CD4-positive, alpha-beta T cell treated with Interleukin-15 for 4 hours (primary cell): ENCODE measurements at regions not wholly inside any gene's neighbourhood (a gene's known extent, or its start where the extent isn't known, plus 50 kb on each side); places are given as distances from the start of the nearest gene placed in this dataset.

ENCODE experiments used
- DNase-seq: peaks from one replicate; pipeline ENCODE4 v3.0.0-alpha.2; 2020; ENCODE audit warnings: low spot score

DNA sequence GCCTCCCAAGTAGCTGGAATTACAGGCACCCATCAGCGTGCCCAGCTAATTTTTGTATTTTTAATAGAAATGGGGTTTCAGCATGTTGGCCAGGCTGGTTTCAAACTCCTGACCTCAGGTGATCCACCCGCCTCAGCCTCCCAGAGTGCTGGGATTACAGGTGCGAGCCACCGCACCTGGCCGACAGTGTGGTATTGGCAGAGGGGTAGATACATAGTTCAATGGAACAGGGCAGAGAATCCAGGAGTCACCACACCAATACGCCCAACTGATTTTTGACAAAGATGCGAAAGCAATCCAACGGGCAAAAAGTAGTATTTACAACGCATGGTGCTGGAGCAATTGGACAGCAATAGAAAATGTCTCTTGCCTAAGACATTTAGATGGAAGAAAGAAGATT, 164.0 kb upstream of the PPP1R26 start:
- no peak for DNase-seq

DNA sequence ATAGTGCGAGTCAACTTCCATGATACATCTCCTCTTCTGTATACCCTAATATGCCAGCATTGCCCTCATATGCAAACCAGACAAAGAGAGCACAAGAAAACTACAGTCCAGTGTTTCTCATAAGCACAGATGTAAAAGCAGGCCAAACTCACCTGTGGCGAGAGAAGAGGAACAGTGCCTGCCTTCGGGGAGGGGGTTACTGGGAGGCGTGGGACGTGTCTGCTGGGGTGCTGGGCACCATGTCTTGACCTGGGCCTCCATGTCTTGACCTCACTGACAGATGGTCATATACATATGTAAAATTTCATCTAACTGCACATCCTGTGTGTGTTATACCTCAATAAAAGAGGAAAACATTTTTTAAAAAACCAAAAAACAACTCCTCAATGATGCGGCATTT, 159.3 kb upstream of the PPP1R26 start:
- DNase-seq, result no peak

DNA sequence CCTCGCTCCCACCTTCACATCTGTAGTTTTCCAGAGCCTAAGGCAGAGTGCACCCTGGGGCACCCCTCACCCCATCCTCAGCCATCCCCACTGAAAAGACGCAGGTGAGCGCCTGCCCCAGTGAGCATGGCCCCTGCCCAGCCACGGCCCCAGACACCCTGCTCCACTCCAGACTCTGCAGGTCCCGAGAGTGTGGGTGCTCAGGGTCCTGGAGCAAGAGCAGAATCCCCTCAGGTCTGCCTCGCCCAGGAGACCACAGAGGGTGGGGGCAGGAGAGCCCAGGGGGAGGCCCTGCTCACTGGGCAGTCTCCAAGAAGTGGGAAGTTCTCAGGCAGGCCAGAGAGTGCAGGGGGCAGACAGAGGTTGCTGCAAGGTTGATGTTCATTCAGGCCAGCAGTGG, 158.6 kb upstream of the PPP1R26 start:
- DNase-seq, result no peak

DNA sequence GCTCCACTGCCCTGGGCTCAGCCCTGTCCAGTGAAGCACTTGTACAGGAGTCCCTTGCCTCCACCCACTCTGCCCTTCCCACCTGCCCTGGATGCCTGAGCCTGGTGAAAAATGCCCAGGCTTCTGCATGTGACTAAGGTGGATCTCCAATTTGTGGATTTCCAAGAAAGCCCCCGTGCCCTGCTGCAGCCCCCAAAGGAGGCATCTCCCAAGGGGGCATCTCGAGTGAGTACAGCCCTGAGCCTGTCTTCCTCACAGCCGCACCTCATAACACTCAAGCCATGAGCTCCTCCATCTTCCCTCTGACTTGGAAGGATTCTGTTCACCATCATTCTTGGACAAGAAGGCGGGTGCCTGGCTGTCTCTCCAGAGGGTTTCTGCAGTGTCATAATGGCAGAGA, 158.0 kb upstream of the PPP1R26 start:
- DNase-seq, result no peak

DNA sequence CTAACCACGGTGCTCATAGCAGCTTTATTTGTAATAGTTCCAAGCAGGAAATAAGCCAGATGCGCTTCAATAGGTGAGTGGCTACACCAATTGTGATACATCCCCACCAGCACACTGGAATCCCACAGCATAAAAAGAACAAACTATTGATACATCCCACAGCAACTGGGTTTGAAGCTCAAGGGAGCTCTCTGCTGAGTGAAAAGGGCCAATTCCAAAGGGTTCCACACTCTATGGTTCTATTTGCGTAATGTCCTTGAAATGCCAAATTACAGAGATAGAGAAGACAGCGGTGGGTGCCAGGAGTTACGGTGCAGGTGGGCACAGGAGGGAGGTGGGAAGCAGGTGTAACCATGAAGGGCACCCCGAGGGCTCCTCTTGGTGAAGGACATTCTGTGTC, 155.3 kb upstream of the PPP1R26 start:
- no peak for DNase-seq

DNA sequence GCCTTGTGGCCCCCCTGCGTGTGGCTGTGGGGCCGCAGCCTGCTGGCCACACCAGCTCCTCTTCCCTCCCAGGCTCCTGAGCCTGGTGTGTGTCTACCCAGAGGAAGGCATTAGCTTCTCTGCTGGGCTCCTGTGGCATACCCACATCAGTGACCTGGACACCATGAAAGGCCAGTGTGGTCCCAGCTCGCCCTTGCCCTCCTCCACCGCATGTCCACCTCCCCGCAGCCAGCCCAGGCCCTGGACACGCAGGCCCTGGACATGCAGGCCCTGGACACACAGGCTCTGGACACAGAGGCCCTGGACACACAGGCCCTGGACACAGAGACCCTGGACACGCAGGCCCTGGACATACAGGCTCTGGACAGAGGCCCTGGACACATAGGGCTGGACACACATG, 153.4 kb upstream of the PPP1R26 start:
- no peak for DNase-seq

DNA sequence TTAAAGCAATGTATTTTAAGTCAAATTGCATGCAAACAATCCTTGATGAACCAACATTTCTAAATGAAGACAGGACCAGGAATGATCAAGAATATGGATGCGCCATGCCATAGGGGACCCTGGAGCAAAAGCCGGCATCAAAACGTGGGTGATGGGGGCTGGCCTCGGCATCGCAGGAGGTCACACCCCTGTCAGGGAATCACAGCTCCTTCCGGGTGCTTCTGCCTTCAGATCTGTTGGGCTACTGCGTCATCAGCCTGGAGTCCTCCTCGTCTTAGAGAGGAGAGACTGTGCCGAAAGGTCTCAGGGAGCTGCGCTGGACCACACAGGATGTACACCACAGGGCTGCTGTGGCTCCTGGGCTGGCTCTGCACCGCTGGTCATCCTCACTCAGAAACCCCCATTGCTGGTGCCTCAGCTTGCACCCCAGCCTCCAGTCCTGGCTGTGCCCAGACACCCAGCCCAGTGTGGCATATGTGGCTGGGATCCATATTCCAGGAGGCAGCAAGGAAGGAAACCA, 152.9 kb upstream of the PPP1R26 start:
- no peak for DNase-seq

DNA sequence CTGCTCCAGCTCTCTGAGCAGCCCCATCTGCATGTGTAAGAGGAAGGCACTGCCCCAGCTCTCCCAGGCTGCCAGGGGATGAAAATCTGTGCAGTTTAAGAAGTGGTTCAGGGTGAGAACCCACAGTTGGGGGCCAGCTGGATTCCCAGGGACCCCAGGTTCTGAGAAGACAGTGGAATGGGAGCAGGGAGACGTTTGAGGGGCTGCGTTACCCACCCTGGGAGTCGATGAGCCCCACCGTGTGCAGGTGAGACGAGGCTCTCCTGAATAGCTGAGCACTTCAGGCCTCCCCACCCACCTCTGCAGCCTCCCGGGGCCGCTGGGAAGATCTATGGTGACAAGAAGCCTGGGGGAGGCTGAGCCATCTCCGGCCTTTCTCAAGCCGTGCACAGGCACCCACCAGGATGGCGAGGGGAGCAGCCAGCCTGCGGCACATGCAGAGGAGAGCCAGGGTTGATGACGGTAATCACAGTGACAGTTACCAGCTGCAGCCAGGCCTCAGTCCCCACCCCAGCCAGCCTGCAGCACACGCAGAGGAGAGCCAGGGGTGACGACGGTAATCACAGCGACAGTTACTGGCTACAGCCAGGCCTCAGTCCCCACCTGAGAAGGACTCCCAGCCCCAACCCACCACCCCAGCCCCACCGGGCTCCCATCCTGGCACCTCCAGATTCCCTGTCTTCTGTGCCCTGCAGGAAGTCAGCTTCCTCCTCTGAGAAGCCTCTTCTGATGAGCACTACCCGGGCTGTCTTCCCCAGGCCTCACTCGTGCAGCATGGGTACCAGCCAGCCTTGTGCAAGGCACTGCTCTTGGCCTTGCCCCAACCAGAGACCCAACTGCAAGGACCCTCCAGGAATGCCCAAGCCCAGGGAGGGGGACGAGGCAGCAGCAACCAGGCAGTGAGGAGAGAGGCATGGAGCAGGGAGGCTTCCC, 150.8 kb upstream of the PPP1R26 start:
- DNase-seq, result no peak

DNA sequence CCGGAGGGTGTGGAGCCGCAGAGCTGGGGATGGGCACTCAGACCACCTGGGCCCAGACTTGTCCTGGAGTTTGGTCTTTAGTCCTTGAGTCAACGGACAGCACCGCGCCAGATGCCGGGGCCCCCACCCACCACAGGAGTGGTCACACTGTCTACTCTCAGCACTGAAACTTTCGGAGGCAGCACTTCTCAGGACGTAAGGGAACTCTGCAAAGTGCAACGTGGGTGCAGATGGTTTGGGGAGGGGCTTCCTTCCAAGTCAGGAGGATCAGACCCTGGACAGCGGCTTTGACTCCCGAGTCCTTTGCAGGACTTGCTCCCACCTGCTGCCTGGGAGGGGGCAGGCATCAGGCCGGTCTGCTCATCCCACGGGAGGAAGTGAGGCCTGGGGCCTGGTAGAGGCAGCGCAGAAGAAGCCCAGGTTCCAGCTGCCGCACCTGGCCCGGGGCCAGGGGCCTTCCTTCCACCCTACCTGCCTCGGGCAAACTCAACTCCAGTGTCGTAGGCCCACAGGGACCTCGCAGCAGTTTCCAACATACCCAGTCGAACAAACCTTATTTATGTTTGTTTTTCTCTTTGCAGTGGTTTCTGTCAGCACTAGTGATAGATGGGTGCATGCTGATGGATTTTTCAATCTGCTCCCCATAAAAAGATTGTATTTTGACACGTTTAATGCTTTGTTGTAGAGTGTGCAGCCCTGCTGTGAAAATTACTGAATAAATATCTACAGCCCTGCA, 149.8 kb upstream of the PPP1R26 start:
- no peak for DNase-seq

DNA sequence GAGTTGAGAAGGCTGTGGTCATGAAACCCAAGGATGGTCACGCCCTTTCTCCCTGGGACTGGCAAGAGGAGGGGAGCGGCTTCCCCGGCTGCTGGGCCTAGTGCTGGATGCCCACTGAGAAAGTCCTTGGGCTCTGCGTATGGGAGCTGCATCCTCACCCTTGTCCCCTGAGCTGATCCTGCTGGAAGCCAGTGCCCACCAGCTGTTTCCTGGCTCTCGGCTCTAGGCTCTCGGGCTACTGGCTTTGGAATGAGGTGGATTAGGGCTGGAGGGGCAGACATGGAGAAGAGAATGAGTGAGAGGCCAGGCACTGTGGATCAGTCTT, 149.3 kb upstream of the PPP1R26 start:
- no peak for DNase-seq

DNA sequence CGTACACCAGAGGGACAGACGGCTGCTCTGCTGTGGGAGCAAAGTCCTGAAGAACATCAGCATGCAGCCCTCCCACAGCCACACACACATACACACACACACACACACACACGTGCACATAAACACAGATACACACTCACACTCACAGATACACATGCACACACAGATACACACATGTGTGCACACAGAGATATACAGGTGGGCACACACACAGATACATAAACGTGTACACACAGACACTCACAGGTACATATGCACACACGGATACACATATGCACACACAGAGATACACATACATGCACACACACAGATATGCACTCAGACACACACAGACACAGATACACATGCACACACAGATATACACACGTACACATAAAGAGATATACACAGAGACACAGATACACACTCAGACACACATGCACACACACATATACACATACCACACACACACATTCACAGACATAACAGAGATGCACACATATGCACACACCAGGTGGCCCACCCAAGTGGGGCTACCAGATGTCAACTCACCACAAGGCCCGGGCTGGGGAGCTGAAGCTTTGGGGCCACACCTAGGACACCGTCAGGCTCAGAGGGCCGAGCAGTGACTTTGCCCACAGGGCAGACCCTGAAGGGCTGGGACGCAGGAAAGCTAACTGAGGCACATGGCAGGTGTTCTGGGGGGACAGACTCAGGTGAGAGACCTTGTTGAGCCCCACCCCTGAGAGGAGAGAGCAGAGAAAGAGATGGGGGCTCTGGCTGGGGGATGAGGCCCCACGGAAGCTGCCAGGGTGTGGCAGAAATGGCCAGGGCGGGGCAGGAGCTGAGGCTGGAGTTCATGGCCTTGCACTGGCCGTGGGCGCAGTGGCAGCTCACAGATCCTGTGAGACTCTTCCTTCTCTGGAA, 148.6 kb upstream of the PPP1R26 start:
- DNase-seq, result no peak

DNA sequence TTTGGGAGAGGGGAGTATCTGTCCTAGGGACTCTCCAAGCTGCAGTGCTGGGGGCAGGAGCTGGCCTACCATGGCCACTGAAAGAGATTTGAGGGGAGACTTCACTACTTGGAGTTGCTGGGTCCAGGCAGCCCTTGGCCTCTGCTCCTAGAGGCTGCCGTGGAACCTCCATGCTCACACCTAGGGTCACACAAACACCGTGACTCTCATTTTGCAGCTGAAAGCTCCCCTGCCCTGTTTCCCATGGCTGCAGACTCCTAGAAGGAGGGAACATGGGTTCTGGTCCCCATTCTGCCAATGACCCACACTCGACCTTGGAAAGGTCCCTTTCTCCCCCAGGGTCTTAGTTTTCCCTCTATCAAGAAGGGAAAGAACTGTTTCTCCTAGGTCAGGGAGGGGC, 147.1 kb upstream of the PPP1R26 start:
- DNase-seq, result no peak

DNA sequence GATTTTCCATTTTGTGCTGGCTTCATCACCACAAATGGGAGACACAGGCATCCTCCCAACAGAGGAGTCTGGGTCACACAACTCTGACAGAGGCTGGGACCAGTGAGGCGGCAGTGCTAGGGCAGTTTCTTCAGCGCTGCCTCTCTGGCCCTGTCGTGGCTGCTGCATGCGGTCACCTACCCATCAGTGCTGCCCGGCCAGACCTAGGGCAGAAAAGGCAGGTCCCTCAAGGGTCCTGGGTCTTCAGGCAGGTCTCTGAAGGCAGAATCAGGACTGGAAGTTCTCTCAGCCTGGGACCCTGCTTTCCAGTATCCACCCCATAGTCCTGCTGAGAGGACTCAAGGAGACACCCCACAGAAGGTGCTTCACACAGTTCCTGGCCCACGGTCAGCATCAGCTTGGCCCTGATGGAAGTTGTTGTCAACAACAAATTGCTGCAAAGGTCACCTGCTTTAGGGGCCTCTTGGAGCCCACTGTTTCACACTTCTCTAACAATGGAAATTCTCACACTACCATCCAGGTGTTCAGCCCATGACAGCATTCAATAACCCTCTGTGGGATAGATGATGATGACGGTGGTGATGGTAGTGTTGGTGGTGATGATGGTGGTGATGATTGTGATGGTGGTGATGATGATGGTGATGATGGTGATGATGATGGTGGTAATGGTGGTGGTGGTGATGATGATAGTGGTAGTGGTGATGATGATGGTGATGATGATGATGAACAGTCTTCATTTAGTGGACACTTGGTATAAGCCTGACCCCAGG, 146.4 kb upstream of the PPP1R26 start:
- no peak for DNase-seq

DNA sequence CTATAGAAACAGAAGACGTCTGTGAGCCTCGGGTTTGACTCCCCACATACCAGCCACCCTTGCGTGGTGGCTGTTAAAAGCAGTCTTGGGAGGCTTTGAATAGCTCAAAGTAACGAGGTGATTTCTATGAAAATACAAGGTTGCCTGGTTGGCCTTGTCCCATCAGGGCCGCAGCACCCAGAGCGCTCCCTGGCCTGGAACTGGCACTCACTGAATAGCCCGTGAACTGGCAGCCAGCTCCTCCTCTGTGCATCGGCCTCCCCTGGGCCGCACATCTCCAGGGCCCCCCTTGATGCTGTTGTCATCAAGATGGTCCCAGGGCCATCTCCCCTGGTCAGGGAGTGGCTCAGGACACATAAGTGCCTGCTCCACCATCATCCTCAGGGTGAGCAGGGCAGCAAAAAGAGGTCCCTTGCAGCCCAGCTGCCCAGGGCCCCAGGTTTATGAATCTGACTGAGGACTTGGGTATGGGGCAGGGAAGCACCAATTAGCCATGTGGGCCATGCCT, 144.6 kb upstream of the PPP1R26 start:
- DNase-seq, result no peak

DNA sequence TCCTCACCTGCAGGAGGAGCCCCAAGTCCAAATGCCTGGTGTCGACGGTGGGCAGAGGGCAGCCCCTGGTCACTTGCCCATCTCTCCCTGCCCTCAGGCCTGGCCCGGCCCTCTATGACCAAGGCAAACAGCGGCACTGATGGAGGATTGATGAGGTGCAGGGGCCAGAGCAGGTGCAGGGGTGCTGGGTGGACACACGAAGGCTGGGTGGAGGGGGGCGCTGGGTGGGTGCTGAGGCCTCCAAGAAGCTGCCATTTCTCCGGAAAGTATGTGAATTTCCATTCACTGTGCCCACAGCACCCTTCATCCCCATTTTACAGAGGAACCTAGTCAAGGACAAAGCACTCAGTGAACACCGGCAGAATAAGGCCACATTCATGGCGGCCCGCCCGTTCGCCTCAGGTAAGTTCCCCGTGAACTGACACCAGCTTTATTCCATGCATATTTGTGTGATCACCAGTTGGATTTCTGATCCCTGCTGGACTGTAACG, 143.8 kb upstream of the PPP1R26 start:
- no peak for DNase-seq

DNA sequence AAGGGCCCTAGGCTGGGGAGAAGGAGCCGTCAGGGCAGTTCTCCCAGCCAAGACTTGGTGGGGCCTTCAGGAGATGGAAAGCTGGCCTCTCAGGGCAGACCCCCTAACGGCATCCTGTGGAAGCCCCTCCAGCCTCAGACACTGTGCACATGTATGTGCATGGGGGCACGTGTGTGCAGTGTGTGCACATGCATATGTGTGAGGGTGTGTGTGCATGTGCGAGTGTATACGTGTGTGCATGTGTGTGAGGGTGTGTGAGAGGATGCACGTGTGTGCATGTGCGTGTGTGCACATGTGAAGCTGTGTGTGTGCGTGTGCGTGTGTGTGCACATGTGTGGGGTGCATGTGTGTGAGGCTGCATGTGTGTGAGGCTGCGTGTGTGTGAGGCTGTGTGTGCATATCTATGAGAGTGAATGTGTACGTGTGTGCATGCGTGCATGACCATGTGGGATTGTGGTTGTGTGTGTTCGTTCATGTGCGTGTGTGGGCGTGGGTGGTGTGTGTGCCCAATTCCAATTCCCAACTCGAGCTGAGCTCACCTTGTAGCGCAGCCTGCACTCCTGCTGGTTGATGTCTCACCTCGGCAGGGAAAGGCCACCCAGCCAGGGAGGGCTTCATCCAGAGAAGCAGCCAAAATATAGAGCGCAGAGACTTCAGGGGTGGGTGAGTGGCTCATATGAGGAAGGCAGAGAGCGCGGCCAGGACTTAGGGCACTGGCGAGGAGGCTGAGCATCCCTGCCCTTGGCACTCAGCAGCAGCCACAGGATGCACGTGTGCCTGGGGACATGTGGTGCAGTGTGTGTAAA, 142.7 kb upstream of the PPP1R26 start:
- DNase-seq, result no peak

DNA sequence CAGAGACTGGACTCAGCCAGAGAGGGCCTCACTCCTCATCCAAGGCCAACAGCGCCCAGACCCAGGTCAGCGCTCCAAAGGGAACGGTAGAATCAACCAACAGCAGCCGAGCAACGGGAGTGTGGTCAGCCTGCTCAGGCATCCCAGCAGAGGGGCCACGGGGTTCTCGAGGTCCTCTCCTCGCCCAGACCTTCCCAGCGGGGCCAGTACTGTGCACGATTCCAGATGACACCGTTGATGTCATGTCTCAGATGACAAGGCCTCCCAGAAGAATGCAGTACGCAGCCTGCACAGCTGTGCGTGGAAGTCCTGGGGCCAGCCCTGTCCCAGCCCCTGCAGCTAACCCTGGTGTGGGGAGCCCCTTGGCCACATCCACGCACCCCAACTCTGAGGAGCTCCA, 141.0 kb upstream of the PPP1R26 start:
- DNase-seq, result no peak

DNA sequence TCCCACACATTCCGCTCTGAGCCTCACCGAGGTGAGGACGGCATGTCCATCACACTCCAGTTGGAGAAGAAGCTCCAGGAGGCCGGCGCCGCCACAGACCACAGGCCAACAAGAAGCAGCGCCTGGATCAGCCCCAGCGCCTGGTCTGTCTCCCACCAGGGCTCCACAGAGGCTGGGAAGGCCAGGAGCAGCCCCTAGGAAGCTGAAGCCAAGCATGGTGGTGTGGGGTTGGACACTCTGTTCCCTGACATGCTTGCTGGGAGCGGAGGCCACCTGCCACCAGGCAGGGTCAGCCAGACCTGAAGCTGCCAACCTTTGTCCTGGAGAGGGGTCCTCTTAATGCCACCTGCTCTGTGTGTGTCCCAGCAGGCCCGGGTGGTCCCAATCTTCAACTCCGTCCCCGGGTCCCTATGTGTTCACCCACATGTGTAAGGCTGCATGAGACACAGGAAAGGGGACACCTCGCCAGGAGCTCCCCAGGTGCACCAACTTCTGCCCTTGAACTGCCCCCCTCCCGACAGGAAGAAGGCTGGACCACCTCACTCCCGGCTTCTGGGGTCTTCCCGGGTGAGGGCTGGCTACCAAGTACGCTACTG, 140.1 kb upstream of the PPP1R26 start:
- no peak for DNase-seq

DNA sequence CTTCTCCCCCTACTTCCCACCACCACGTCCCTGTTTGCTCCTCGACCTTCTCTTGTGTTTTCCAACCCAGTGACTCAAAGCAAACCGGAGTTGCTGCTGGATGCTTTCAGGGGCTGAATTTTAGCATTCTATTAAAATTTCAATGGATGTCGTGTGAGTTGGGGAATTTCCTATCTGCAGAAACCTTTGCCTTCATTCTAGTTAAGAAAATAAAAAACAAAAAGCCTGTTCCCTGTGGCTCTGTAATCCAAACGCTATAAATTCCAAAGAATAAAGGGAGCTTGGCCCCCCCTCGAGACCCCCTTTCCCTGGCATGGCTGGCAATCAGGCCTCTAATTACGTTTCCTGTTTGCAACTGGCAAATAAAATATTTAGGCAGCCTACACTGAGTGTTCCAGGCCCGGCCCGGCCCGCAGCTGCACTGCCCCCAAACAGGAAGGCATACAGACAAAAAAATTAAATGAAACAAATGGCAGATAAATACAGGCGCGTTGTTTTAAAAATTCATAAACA, 139.4 kb upstream of the PPP1R26 start:
- no peak for DNase-seq
